ENCODE measurements at regions not wholly inside any gene's neighbourhood (a gene's known extent, or its start where the extent isn't known, plus 50 kb on each side); places are given as distances from the start of the nearest gene placed in this dataset.

- Mint-ChIP-seq H3K4me1 (no peaks in the 10 kb centered on the region), H3K27me3 (ENCODE audit: low read depth in 3 of 3) (peaks cover 0 to 2% (median 1%) of the 10 kb centered on the region in 3 donors), H3K9me3 (peaks cover 0 to 4% (median 0%) of the 10 kb centered on the region in 7 donors), H3K36me3 (no peaks in the 10 kb centered on the region), H3K4me3 (no peak overlapping the region), H3K27ac (no peak overlapping the region)
- intact Hi-C loops (cut with micrococcal nuclease): no loop called here
- no peaks in the 10 kb centered on the region for H3K4me1 ChIP-seq (ENCODE audit: control insufficient read depth in 1 of 2, insufficient read depth in 2 of 2, low read length in 2 of 2)
- H3K36me3 ChIP-seq (replicated peaks in 1 of 2; ENCODE audit: control insufficient read depth in 1 of 2, insufficient read depth in 2 of 2, low read length in 2 of 2): no peaks in the 10 kb centered on the region
- no peak for DNase-seq
- no peaks in the 10 kb centered on the region for H4K20me1 ChIP-seq (ENCODE audit: insufficient read depth, low read length)
- no peak overlapping the region for H3K9ac ChIP-seq (ENCODE audit: insufficient read depth, low read length, poor library complexity, severe bottlenecking)
- H3K79me2 ChIP-seq (ENCODE audit: insufficient read depth, low read length): no peaks in the 10 kb centered on the region
- no peak overlapping the region for H3K4me3 ChIP-seq (replicated peaks in 1 of 3; ENCODE audit: low read depth in 2 of 3, low read length in 3 of 3)
- no peak overlapping the region for H3K27ac ChIP-seq (ENCODE audit: low read depth in 1 of 2, low read length in 2 of 2)
- H3K27me3 ChIP-seq (ENCODE audit: control insufficient read depth in 2 of 2, insufficient read depth in 2 of 2, low read length in 2 of 2): no peaks in the 10 kb centered on the region
- no peaks in the 10 kb centered on the region for H3K9me3 ChIP-seq (replicated peaks in 1 of 2; ENCODE audit: control insufficient read depth in 1 of 2, insufficient read depth in 1 of 2, low read length in 2 of 2)
- no peak overlapping the region for H3K4me2 ChIP-seq (replicated peaks; ENCODE audit: extremely low read depth, low read length, poor library complexity, severe bottlenecking)
- no peak overlapping the region for H2AFZ ChIP-seq (ENCODE audit: insufficient read depth, low read depth, low read length, poor library complexity, severe bottlenecking)
- no CpG with 5 or more reads among the region's 2 CpGs for WGBS (ENCODE audit: insufficient coverage)
- no peak for TF ChIP-seq CTCF (IDR thresholded peaks at IDR 0.05)
These were observed 990.9 kb downstream of the PLOD2 start for GRCh38 chr3:145170121-145170520.

- intact Hi-C loops (cut with micrococcal nuclease): no loop called here
- Histone ChIP-seq H3K27me3 (ENCODE audit: control insufficient read depth in 2 of 2, insufficient read depth in 2 of 2, low read length in 2 of 2) (no peaks in the 10 kb centered on the region), H2AFZ (ENCODE audit: insufficient read depth, low read depth, low read length, poor library complexity, severe bottlenecking) (no peak overlapping the region), H3K79me2 (ENCODE audit: insufficient read depth, low read length) (no peaks in the 10 kb centered on the region), H3K4me3 (replicated peaks in 1 of 3; ENCODE audit: low read depth in 2 of 3, low read length in 3 of 3) (no peak overlapping the region), H3K4me1 (ENCODE audit: control insufficient read depth in 1 of 2, insufficient read depth in 2 of 2, low read length in 2 of 2) (no peaks in the 10 kb centered on the region), H3K4me2 (replicated peaks; ENCODE audit: extremely low read depth, low read length, poor library complexity, severe bottlenecking) (no peak overlapping the region), H3K9me3 (replicated peaks in 1 of 2; ENCODE audit: control insufficient read depth in 1 of 2, insufficient read depth in 1 of 2, low read length in 2 of 2) (no peaks in the 10 kb centered on the region), H4K20me1 (ENCODE audit: insufficient read depth, low read length) (no peaks in the 10 kb centered on the region), H3K36me3 (replicated peaks in 1 of 2; ENCODE audit: control insufficient read depth in 1 of 2, insufficient read depth in 2 of 2, low read length in 2 of 2) (no peaks in the 10 kb centered on the region), H3K9ac (ENCODE audit: insufficient read depth, low read length, poor library complexity, severe bottlenecking) (no peak overlapping the region), H3K27ac (ENCODE audit: low read depth in 1 of 2, low read length in 2 of 2) (no peak overlapping the region)
- H3K4me1 Mint-ChIP-seq: no peaks in the 10 kb centered on the region
- H3K36me3 Mint-ChIP-seq: no peaks in the 10 kb centered on the region
- H3K27ac Mint-ChIP-seq: no peak overlapping the region
- peaks cover 0 to 2% (median 1%) of the 10 kb centered on the region in 3 donors for H3K27me3 Mint-ChIP-seq (ENCODE audit: low read depth in 3 of 3)
- DNase-seq: no peak
- TF ChIP-seq CTCF (IDR thresholded peaks at IDR 0.05): no peak
- peaks cover 0 to 4% (median 0%) of the 10 kb centered on the region in 7 donors for H3K9me3 Mint-ChIP-seq
- no peak overlapping the region for H3K4me3 Mint-ChIP-seq
- WGBS (ENCODE audit: insufficient coverage): 20% methylated on average over 1 of the region's 3 CpGs
These were observed 985.4 kb downstream of the PLOD2 start for GRCh38 chr3:145175626-145176025.

Measured in CD14-positive monocyte (primary cell).